Activated CD8-positive, alpha-beta memory T cell treated with anti-CD3 and anti-CD28 coated beads for 48 hours (primary cell): ENCODE measurements at regions not wholly inside any gene's neighbourhood (a gene's known extent, or its start where the extent isn't known, plus 50 kb on each side); places are given as distances from the start of the nearest gene placed in this dataset.

Experiments
- DNase-seq, 3 experiments: peaks; one replicate each; pipeline ENCODE4 v3.0.0-alpha.2; 2020; ENCODE audit warnings: low read depth in 2 of 3, low spot score in 2 of 3

DNA sequence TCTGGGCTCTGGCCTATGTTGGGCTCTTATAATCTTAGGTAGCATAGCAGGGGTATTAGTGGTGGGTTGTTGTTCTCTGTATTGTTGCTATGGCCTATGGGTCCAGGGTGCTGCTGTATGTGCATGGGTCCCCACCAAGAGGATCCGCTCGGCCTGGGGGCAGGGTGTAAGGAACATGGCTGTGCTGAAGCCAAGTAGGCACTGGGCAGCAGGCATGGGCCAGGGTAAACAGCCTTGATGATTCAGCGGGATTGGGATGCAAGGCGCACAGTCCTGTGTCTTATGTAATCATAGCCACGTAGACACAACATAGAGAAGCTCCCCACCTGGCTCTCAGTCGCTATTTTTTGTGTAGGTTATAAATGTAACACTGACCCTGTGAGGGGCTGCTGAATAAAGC lies 306.9 kb downstream of the ZPLD1 start:
- DNase-seq: no peak

DNA sequence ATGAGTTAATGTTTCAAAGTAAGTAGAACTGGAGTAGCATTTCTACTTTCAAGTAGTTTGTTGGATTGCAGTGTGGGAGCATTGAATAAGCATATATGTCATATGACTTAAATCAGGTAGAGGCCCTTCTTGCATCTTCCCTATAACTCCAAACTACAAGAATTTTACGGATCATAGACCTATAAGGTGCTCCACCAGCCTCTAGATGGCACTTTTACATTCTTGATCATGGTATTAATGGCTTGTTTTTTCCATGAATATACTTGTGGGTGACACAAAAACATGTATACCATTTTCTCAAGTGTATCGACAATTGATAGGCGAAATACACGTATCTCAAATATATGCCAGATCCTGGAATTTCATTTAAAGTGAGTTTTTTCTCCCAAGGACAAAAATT lies 311.1 kb downstream of the ZPLD1 start:
- no peak for DNase-seq

DNA sequence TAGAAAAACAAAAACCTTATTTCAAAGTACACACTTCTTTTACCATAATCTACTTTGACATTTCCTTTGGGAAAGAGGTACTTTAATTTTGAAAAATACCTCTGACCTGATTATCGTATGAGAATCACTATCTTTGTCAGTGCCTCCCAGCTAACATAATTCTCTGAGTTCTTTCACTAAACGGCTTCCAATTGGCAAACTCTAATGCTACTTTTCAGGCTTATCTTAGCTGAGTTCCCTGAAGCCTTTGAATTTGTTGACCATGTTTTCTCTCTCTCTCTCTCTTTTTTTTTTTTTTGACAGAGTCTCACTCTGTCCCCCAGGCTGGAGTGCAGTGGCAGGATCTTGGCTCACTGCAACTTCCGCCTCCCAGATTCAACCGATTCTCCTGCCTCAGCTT lies 312.8 kb downstream of the ZPLD1 start:
- DNase-seq: no peak

DNA sequence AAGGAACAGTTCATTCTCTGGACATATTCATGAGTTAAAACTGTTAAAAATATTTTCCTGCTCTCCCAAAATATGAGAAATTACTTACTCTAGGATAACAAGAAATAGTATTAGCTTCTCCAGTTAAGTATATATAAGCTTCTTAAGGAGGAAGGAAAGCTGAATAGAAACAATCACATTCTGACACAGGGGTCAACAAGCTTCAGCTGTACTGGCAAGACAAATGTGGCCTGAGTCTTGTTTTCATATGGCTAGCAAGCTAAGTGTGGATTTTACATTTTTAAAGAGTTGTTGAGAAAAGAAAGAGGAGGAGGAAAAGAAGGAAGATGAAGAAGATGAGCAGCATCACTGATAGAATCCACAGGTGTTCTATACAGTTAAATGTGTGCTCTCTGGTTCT lies 313.8 kb downstream of the ZPLD1 start:
- DNase-seq: no peak

DNA sequence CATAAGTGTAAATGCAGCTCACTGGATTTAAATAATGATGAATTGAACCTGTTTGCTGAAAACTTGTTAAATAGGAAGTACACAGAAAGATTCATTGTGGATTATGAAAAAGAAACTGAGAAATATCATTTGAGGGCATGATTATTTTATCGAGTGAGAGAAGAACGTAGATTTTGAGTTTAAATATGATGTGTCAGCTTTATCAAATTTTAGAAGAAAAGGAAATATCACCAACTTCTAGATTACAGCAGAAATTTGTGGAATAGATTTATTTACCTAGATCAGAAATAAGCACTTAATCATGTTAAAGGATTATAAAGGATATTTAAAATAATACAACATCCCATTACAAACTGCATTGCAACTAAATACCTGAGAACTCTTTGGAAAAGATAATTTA lies 315.5 kb downstream of the ZPLD1 start:
- DNase-seq: no peak

DNA sequence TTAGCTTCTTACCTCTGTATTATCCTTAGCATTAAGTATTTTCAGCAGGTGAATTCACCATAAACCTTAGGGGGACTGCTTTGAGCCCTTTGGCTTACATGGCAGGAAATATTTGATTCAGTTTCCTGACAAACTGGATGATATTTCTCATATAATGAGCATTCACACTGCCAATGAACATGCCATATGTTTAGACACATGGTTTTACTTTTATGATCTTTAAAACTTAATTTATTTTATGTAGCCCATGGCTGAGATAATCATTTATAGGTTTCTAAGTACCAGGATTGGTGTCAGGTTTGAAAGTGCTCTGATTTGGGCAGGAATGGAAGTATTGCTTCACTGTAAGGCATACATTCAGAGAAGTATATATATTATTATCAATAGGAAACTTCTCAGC lies 319.1 kb downstream of the ZPLD1 start:
- no peak for DNase-seq

DNA sequence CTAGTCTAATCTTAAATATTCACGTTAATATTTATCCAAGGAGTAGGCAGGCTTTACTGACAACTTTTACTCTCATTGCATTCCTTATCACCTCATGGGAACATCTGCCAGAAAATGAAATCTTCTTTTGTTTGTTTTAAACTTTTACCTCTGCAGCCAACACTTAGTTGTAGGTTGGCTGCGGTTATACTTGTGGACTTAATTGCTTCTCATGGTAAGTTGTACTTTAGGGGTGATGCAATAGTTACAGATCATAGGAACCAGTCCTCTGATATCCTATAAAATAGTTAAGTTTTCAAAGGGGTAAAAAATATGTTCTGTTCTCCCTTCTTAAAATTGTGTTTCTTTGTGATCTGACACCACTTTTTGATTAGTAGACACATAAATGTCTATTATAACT lies 321.9 kb downstream of the ZPLD1 start:
- no peak for DNase-seq

DNA sequence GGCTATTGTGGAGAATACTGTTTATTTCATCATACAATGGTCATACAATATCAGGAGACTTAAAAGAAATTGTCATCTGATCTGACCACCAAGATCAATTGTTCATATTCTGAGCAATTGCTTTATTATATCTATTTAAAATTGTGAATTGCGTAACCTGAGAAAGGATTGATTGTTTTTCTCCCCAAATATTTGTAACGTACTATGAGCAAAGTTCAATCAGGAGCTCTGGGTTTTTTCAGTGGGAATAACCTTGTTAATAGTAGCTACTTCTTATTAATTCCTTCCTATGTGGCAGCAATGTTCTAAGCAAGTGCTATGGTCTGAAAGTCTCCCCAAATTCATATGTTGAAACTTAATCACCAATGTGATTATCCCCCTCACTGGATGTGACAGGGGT lies 323.1 kb downstream of the ZPLD1 start:
- DNase-seq: no peak

DNA sequence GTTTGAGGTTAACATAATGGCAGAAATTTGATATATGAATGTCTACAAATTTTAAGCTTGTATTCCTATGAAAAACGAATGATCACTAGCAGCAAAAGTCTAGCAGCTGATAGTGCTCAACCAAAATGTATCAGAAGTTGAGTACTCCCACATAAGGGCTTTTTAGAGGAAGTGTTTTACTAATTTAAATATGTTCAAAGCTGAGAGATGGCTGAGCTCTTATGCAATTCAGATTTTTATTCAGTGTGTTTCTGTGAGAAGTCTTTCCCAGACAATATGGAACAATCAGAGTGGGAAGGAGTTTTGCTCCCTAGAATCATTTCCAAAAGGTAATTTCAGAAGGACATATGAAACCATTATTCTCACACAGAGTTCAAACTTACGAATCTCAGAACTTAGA lies 327.0 kb downstream of the ZPLD1 start:
- no peak for DNase-seq

DNA sequence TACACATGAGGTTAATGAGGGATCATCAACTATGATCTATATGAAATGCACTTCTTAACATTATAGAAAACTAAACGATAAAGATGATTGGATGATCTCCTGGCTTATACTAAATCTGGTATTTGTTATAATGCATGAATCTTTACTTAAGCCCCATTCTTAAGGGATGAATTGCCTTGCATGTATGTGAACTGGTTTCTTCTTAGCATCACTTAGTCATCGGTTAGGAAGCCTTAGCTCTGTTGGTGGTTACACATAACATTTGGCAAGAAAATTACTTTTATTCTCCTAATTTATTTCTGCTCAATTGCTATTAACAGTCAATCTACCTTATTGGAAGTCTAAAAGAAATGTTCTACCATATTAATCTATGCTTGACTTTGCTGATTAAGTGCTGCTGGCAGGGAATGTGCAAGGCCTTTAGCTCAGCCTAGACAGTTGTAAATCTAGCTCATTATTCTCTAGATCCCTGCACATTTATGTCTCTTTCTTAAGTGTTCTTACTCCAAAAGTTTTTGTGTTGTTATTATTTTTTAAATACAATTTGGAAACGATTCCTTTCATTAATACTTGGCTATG lies 356.0 kb downstream of the ZPLD1 start:
- DNase-seq: no peak

DNA sequence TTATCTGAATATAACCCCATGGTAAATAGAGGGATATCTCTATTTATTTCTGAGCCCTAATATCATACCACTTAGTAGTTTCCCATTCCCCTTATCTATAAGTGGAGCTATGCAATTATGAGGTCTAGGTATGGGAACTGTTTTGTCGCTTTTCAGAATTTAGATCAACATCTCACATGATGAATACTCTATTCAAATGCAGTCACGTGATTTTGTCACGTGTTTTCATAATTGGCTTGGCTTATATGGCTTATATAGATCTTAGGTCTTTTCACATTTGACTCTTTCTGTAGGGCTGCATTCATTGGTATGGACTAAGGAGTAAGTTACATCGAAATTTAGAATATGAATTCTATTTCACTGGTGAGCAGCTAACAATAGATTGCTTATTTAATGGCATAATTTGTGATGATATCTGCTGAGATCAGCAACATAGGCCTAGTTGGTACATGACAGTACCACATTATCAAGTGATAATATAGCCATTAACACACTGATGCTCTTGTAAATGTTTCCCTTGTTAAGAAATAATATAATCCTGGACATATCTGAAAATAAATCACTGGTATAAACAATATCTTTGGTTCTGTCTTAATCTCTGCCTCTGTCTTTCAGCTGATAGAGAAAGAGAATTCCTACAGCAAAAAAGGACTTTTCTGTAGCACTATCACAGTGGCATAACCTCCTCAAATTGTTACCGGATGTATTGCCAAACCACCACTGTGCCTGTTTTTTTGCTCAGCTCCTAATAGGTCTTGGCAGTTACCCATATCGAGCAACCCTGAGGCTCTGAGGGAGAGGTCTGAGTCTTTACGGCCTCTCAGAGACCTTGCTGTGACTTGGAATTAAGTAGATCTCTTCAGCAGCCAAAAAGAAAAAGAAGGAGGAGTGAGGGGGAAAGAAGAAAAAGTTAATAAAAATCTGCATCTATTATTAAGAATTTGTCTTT lies 357.1 kb downstream of the ZPLD1 start:
- no peak for DNase-seq

DNA sequence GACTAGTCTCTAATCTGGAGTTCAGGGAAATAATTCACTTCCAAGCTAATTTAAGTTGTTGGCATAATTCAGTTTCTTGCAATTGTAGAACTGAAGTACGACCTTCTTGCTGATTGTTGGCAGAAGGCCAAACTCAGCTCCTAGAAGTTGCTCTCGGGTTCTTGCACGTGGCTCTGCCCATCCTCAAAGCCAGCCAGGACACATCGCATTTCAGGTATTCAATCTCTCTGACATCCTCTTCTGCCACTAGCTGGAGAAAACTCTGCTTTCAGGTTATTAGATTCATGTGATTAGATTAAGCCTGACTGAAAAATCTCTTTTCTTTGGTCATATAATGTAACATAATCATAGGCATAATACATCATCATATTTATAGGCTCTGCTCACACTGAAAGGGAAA lies 362.0 kb downstream of the ZPLD1 start:
- DNase-seq: no peak

DNA sequence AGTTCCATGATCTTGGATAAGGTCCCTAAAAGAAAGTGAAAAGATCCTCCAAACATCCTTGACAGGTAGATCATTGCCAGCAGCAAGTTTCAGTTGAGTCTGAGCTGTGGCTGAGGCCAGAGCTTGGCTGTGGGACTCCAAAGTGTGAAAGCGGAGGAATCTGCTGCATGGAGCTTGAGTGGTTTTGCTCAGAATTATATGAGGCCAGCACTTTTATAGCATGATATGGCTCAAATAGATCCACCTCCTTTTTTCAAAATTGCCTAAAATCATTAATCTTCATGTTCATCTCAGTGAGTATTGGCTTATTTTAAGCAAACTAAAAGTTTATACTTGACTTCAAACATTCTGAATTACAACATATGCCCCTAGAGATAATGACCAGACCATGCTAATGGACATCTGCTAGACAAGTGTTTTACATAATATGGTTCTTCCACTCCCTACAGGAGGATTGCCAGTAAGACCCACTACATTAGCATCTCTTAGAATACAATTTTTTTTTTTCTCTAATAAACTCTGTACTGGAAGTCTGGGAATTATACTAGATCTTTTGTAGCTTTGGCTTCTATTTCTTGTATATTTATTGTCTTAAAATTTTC lies 368.1 kb downstream of the ZPLD1 start:
- no peak for DNase-seq

DNA sequence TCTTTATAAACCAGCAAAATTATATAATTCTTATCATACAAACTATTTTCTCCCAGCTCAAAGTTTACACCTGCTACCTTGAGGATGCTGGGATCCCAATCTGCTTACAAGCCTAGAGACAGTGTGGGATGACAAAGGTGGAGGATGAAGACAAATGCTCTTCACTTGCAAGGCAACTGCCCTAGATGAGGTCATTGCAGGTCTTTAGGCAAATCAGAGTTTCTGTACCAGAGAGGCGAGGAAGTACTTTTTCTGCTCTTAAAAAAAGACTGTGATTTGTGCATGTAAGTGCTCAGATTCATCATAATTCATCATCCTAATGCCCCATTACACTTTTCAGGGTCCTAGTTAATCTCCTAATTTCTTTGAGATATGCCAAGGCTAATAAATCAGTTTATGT lies 376.1 kb downstream of the ZPLD1 start:
- DNase-seq: no peak

DNA sequence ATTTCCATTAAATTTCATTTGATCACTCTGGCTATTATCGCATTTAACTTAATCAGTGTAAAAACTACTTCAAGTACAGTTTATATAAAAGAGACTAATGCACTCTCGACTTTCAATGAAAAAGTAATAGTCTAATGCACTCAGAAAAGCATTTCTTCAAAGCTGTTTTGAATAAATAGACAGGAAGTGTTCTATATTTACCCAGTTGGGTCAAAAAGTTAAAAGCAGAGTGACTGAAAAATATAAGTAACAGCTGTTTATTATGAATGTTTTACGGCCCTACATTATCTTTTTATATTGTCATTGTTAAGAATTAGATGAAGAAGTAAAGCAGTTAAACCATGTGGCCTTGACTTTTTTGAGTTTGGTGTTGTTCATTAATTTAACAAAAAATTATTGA lies 391.8 kb downstream of the ZPLD1 start:
- no peak for DNase-seq

DNA sequence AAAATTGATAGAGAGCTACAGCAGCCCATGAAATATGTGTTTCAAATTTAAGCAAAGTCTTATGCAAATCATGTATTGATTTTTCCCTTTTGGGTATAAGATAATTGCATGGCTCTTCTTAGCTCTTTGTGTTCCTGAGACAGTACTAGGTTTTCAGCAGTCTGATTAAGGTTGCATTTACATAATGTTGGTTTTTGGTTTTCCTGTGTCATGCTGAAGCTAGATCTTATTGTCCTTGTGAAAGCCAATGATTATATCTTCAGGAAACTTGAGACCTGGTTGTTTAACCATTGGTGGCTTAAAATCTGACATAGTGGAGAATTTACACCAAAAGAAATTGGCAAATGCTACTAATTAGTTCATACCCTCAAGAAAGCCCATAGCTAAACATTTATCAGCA lies 392.6 kb downstream of the ZPLD1 start:
- DNase-seq: no peak

DNA sequence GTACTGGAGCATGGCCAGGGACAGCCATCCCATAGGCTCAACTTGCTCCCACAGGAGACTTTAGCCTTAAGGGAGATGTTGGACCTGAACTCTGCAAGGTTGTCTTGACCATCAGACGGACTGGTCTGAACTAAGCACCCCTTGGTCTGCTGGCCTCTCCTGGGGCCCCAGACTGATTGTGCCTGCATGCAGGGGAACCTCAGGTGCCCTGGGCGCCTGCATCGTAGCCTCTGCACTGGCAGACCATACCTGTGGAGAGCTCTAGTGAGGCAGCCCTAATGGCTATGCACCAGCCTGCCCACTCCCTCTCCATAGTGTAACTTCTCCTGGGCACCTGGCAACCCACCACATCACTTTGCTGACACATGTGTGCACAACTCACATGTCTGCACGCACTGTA lies 395.6 kb downstream of the ZPLD1 start:
- no peak for DNase-seq

DNA sequence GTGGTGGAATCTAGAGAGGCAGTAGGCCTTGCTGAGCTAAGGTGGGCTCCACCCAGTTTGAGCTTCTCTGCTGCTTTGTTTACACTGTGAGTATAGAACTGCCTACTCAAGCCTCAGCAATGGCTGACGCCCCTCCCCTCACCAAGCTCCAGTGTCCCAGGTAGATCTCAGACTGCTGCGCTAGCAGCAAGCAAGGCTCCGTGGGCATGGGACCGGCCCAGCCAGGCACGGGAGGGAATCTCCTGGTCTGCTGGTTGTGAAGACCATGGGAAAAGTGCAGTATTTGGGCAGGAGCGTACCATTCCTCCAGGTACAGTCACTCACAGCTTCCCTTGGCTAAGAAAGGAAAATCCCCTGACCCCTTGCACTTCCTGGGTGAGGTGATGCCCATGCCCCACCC lies 407.1 kb downstream of the ZPLD1 start:
- DNase-seq: no peak

DNA sequence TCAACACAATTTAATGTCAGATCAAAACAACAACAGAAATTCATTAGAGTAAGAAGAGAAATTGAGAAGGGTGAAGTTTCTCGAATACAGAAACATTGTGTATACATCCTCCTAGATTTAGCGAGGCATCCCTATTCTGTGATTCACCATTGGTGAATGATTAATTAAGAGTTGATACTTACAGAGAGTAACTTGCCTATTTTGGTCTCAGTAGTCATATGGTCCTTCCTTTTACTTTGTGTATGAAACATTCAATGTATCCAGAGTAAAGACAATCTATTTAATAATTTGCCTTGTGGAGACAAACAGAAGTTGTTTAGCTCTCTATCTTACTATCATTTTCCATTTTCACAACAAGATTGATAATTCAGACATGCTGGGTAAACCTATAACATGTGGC lies 432.0 kb downstream of the ZPLD1 start:
- no peak for DNase-seq

DNA sequence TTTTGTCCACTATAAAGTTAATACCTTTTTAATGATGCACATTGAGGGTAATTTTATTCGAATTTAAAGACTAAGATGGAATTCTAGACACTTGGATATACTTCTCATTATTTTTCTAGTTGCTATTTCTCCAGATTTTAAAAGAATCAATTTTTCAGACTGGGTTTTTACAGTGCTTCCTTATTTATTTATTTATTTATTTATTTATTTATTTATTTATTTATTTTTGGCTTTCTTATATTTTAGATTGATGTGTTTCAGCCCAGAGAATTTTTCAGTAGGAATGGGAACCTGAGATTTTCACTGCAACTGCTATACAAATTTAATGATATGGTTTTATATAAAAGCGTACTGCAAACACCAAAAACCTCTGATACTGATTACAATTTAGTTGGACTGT lies 448.7 kb downstream of the ZPLD1 start:
- no peak for DNase-seq

DNA sequence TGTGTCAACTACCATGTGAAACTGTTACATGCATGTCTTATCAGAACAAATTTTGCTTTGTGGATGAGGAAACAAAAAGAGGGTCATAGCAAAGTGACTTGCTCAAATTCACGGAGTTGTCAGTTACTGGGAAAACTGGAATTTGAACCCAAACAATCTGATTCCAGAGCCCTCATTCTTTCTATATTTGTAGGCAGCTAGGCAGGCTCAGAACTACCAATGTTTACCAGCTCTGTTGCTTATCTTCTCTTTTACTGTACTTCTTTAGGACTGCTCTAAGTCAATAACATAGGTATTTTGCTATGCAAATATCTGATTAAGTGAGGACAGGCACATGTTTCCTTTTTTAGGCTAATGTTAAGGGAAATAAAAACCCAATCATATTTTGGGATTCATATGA lies 450.5 kb downstream of the ZPLD1 start:
- no peak for DNase-seq

DNA sequence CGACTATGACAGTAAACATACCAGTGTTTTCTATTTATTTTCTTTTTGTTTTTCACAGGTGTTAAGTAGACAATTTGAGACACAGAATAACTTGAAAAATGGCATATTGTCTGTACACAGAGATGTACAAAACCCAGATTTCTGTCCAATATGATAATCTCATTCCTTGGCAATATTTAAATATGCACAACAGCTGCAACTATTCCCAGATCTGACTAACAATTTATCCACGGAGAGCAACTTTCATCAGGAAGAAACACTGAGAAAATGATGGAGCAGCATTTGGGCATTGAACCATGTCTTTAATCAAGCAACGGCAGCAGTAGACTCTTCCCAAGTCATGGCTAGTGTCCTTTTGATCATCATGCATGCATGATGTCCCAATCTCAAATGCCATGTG lies 452.6 kb downstream of the ZPLD1 start:
- DNase-seq: no peak
